B cell (primary cell): ENCODE measurements at regions not wholly inside any gene's neighbourhood (a gene's known extent, or its start where the extent isn't known, plus 50 kb on each side); places are given as distances from the start of the nearest gene placed in this dataset.

Experiments
- CTCF ChIP-seq: fragments of 200-600 bp; IDR thresholded peaks from one replicate; pipeline ENCODE4 v1.8.0; 2022; ENCODE audit warnings: antibody characterized with exemption, mild to moderate bottlenecking
- EZH2 ChIP-seq: IDR thresholded peaks from 2 replicates; pipeline ENCODE4 v1.6.1; 2012; ENCODE audit warnings: borderline replicate concordance, low read depth, mild to moderate bottlenecking, moderate library complexity, low read length; ENCODE audit not compliant: insufficient read depth, poor library complexity, severe bottlenecking

- TF ChIP-seq CTCF (no peak), EZH2 (no peak)
These were observed 330.7 kb downstream of the CDC14C start for GRCh38 chr7:49255054-49255453.
